ENCODE measurements at regions not wholly inside any gene's neighbourhood (a gene's known extent, or its start where the extent isn't known, plus 50 kb on each side); places are given as distances from the start of the nearest gene placed in this dataset.

GRCh38 chr1:234533975-234534876, 55.2 kb upstream of the TARBP1 start:
- Histone ChIP-seq H3K4me3 (no peak overlapping the region), H3K9ac (ENCODE audit: low read depth in 2 of 2, low read length in 2 of 2) (peak overlapping the region in 1 of 2 donors; percentile 54), H3K4me1 (peaks cover 31% of the 10 kb centered on the region), H3K36me3 (no peaks in the 10 kb centered on the region), H3K9me3 (no peaks in the 10 kb centered on the region), H3K27me3 (no peaks in the 10 kb centered on the region), H3K27ac (peak overlapping the region; percentile 52)
- no peak for TF ChIP-seq CTCF (IDR thresholded peaks at IDR 0.05)
- intact Hi-C loops (cut with DNase I), result no loop called here
- DNase-seq, result peak; percentile 79

- intact Hi-C loops (cut with DNase I), result no loop called here
- Histone ChIP-seq H3K4me1 (peaks cover 24% of the 10 kb centered on the region), H3K4me3 (no peak overlapping the region), H3K36me3 (no peaks in the 10 kb centered on the region), H3K9me3 (no peaks in the 10 kb centered on the region), H3K27me3 (no peaks in the 10 kb centered on the region), H3K9ac (ENCODE audit: low read depth in 2 of 2, low read length in 2 of 2) (peak overlapping the region in 1 of 2 donors; percentile 66), H3K27ac (peak overlapping the region; percentile 52)
- peak; percentile 48 for DNase-seq
- no peak for TF ChIP-seq CTCF (IDR thresholded peaks at IDR 0.05)
Measured at GRCh38 chr1:234533034-234533891, 54.3 kb upstream of the TARBP1 start.

- Histone ChIP-seq H3K27me3 (no peaks in the 10 kb centered on the region), H3K9ac (ENCODE audit: low read depth in 2 of 2, low read length in 2 of 2) (peak overlapping the region in 1 of 2 donors; percentile 66), H3K9me3 (no peaks in the 10 kb centered on the region), H3K27ac (peak overlapping the region; percentile 52), H3K4me3 (no peak overlapping the region), H3K4me1 (peaks cover 17% of the 10 kb centered on the region), H3K36me3 (no peaks in the 10 kb centered on the region)
- intact Hi-C loops (cut with DNase I), result no loop called here
- peak; percentile 48 for DNase-seq
- no peak for TF ChIP-seq CTCF (IDR thresholded peaks at IDR 0.05)
Measured at GRCh38 chr1:234532503-234532922, 53.5 kb upstream of the TARBP1 start.

- DNase-seq, result no peak
- Histone ChIP-seq H3K36me3 (no peaks in the 10 kb centered on the region), H3K9me3 (no peaks in the 10 kb centered on the region), H3K27ac (peak overlapping the region; percentile 52), H3K4me3 (no peak overlapping the region), H3K27me3 (no peaks in the 10 kb centered on the region), H3K4me1 (peaks cover 12% of the 10 kb centered on the region), H3K9ac (ENCODE audit: low read depth in 2 of 2, low read length in 2 of 2) (peak overlapping the region; percentile 38 to 66)
- no peak for TF ChIP-seq CTCF (IDR thresholded peaks at IDR 0.05)
- intact Hi-C loops (cut with DNase I), result no loop called here
Measured at GRCh38 chr1:234531151-234531635, 52.2 kb upstream of the TARBP1 start.

GRCh38 chr1:234530672-234531071, 51.7 kb upstream of the TARBP1 start:
- no peak for TF ChIP-seq CTCF (IDR thresholded peaks at IDR 0.05)
- peak overlapping the region; percentile 52 for H3K27ac ChIP-seq
- H3K36me3 ChIP-seq, result no peaks in the 10 kb centered on the region
- peaks cover 12% of the 10 kb centered on the region for H3K4me1 ChIP-seq
- intact Hi-C loops (cut with DNase I), result no loop called here
- H3K9ac ChIP-seq (ENCODE audit: low read depth in 2 of 2, low read length in 2 of 2), result peak overlapping the region in 1 of 2 donors; percentile 66
- H3K27me3 ChIP-seq, result no peaks in the 10 kb centered on the region
- DNase-seq, result no peak
- no peaks in the 10 kb centered on the region for H3K9me3 ChIP-seq
- H3K4me3 ChIP-seq, result no peak overlapping the region
